Peyer's patch (tissue), 4 donors: ENCODE measurements at regions not wholly inside any gene's neighbourhood (a gene's known extent, or its start where the extent isn't known, plus 50 kb on each side); places are given as distances from the start of the nearest gene placed in this dataset.

Experiments
- DNase-seq, 3 donors: peaks; one replicate each; pipeline ENCODE4 v3.0.0-alpha.2; 2017 to 2019
- H3K27ac ChIP-seq, 4 donors: fragments of 200-600 bp; sonication (generic); one replicate each; pipeline ENCODE4 v1.5.1; 2016 to 2019
- H3K27me3 ChIP-seq, 2 donors: fragments of 200-600 bp; sonication (generic); one replicate each; pipeline ENCODE4 v1.5.1; 2019
- H3K36me3 ChIP-seq, 3 donors: fragments of 200-600 bp; sonication (generic); one replicate each; pipeline ENCODE4 v1.5.1; 2016 to 2019
- H3K4me1 ChIP-seq, 4 donors: fragments of 200-600 bp; sonication (generic); one replicate each; pipeline ENCODE4 v1.5.1; 2016 to 2019
- H3K4me3 ChIP-seq, 4 donors: fragments of 200-600 bp; sonication (generic); 1 replicate in 3 of 4; 2 replicates in 1 of 4; pipeline ENCODE4 v1.5.1; 2016 to 2019; ENCODE audit warnings: mild to moderate bottlenecking in 1 of 4
- H3K9me3 ChIP-seq, 4 donors: fragments of 200-600 bp; sonication (generic); one replicate each; pipeline ENCODE4 v1.5.1; 2016 to 2019; ENCODE audit warnings: mild to moderate bottlenecking in 1 of 4
- CTCF ChIP-seq, 6 experiments: fragments of 450-650 bp in 4 of 6; fragments of 200-600 bp in 2 of 6; sonication (generic) in 1 of 6; IDR thresholded peaks; one replicate each; pipeline ENCODE4 v1.5.1; 2017 to 2019; ENCODE audit warnings: antibody characterized with exemption in 6 of 6, mild to moderate bottlenecking in 3 of 6, moderate library complexity in 1 of 6
- POLR2A ChIP-seq, 2 donors: fragments of 450-650 bp; IDR thresholded peaks; one replicate each; pipeline ENCODE4 v1.5.1; 2017; ENCODE audit warnings: antibody characterized with exemption in 2 of 2, mild to moderate bottlenecking in 2 of 2, moderate library complexity in 2 of 2

GRCh38 chr15:29434280-29434679 is 164.7 kb upstream of the NSMCE3 start:
- no peak for TF ChIP-seq POLR2A (IDR thresholded peaks at IDR 0.05)
- TF ChIP-seq CTCF (IDR thresholded peaks at IDR 0.05) = no peak
- DNase-seq = no peak
- Histone ChIP-seq H3K27me3 (no peaks in the 10 kb centered on the region), H3K27ac (no peak overlapping the region), H3K9me3 (no peaks in the 10 kb centered on the region), H3K4me3 (no peak overlapping the region), H3K4me1 (no peaks in the 10 kb centered on the region), H3K36me3 (no peaks in the 10 kb centered on the region)

- no peak for DNase-seq
- H3K4me1 ChIP-seq = no peaks in the 10 kb centered on the region
- TF ChIP-seq POLR2A (IDR thresholded peaks at IDR 0.05) = no peak
- TF ChIP-seq CTCF (IDR thresholded peaks at IDR 0.05) = no peak
- no peaks in the 10 kb centered on the region for H3K9me3 ChIP-seq
- no peak overlapping the region for H3K27ac ChIP-seq
- H3K4me3 ChIP-seq = no peak overlapping the region
- H3K27me3 ChIP-seq = no peaks in the 10 kb centered on the region
- H3K36me3 ChIP-seq = no peaks in the 10 kb centered on the region
These were observed 164.1 kb upstream of the NSMCE3 start for GRCh38 chr15:29433507-29434248.

- Histone ChIP-seq H3K4me1 (no peaks in the 10 kb centered on the region), H3K9me3 (no peaks in the 10 kb centered on the region), H3K36me3 (no peaks in the 10 kb centered on the region), H3K27me3 (no peaks in the 10 kb centered on the region), H3K4me3 (no peak overlapping the region), H3K27ac (no peak overlapping the region)
- no peak for DNase-seq
- no peak for TF ChIP-seq CTCF (IDR thresholded peaks at IDR 0.05)
- TF ChIP-seq POLR2A (IDR thresholded peaks at IDR 0.05) = no peak
These were observed 163.4 kb upstream of the NSMCE3 start for GRCh38 chr15:29433050-29433318.

GRCh38 chr15:29432191-29433049 is 162.8 kb upstream of the NSMCE3 start:
- Histone ChIP-seq H3K4me3 (no peak overlapping the region), H3K27me3 (no peaks in the 10 kb centered on the region), H3K27ac (no peak overlapping the region), H3K9me3 (no peaks in the 10 kb centered on the region), H3K4me1 (no peaks in the 10 kb centered on the region), H3K36me3 (no peaks in the 10 kb centered on the region)
- TF ChIP-seq CTCF (IDR thresholded peaks at IDR 0.05) (no peak), POLR2A (IDR thresholded peaks at IDR 0.05) (no peak)
- DNase-seq = no peak

- H3K4me3 ChIP-seq = no peak overlapping the region
- TF ChIP-seq CTCF (IDR thresholded peaks at IDR 0.05) (no peak), POLR2A (IDR thresholded peaks at IDR 0.05) (no peak)
- no peaks in the 10 kb centered on the region for H3K27me3 ChIP-seq
- no peaks in the 10 kb centered on the region for H3K4me1 ChIP-seq
- no peaks in the 10 kb centered on the region for H3K9me3 ChIP-seq
- H3K27ac ChIP-seq = no peak overlapping the region
- no peaks in the 10 kb centered on the region for H3K36me3 ChIP-seq
- no peak for DNase-seq
These were observed 161.2 kb upstream of the NSMCE3 start for GRCh38 chr15:29430831-29431230.
